ENCODE measurements at regions not wholly inside any gene's neighbourhood (a gene's known extent, or its start where the extent isn't known, plus 50 kb on each side); places are given as distances from the start of the nearest gene placed in this dataset.

- in situ Hi-C loops (cut with MboI; ENCODE audit: low sequenced_read_pairs, unreplicated experiment): no loop called here
- TF ChIP-seq CTCF (IDR thresholded peaks at IDR 0.05; ENCODE audit: borderline replicate concordance, control extremely low read depth, extremely low read depth, insufficient read depth, missing control alignments): no peak
- DNase-seq (ENCODE audit: low spot score): no peak
These were observed 623.1 kb upstream of the MGMT start for GRCh38 chr10:128843972-128844371.

- no peak for DNase-seq (ENCODE audit: low spot score)
- in situ Hi-C loops (cut with MboI; ENCODE audit: low sequenced_read_pairs, unreplicated experiment): no loop called here
- TF ChIP-seq CTCF (IDR thresholded peaks at IDR 0.05; ENCODE audit: borderline replicate concordance, control extremely low read depth, extremely low read depth, insufficient read depth, missing control alignments): no peak
These were observed 620.1 kb upstream of the MGMT start for GRCh38 chr10:128846927-128847326.

- in situ Hi-C loops (cut with MboI; ENCODE audit: low sequenced_read_pairs, unreplicated experiment): no loop called here
- TF ChIP-seq CTCF (IDR thresholded peaks at IDR 0.05; ENCODE audit: borderline replicate concordance, control extremely low read depth, extremely low read depth, insufficient read depth, missing control alignments): no peak
- no peak for DNase-seq (ENCODE audit: low spot score)
These were observed 618.2 kb upstream of the MGMT start for GRCh38 chr10:128848810-128849209.

- TF ChIP-seq CTCF (IDR thresholded peaks at IDR 0.05; ENCODE audit: borderline replicate concordance, control extremely low read depth, extremely low read depth, insufficient read depth, missing control alignments): no peak
- DNase-seq (ENCODE audit: low spot score): no peak
- in situ Hi-C loops (cut with MboI; ENCODE audit: low sequenced_read_pairs, unreplicated experiment): no loop called here
These were observed 616.4 kb upstream of the MGMT start for GRCh38 chr10:128850647-128851046.

DNA sequence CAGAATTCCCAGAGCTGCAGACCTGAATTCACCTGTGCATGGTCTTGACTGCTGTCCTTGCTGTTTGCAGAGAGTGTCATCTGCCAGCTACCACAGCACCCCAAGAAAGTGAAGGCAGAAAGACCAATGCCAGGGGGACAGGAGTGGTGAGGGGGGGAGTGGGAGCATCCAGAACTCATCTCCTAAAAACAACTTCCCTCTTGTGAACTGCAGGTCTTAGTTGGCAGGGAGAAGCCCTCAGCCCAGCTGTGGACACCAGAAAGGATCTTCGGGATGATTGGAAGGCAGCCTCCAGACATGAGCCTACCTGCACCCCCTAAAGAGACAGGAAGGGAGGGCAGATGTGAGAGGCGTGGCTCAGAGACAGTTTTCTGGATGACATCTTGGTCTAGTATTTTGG lies 615.8 kb upstream of the MGMT start:
- in situ Hi-C loops (cut with MboI; ENCODE audit: low sequenced_read_pairs, unreplicated experiment): no loop called here
- TF ChIP-seq CTCF (IDR thresholded peaks at IDR 0.05; ENCODE audit: borderline replicate concordance, control extremely low read depth, extremely low read depth, insufficient read depth, missing control alignments): no peak
- no peak for DNase-seq (ENCODE audit: low spot score)

DNA sequence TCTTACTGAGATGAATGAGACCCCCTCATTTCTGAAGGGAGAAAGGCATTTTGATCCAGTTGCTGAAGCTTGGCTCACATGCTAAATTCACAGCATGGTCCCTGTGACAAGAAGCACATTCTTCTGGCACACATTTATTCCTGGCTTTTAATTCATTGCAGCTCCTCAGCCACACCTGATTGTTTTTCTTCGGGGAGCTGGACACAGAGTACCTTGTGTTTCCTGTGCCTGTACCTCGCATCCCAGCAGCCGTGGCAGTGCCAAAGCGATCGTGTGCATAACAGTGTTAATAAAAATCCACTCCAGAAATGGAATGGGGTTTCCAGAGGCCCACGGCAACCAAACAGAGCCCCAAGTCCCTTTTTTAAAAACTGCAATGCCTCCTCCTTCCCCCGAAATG lies 615.3 kb upstream of the MGMT start:
- DNase-seq (ENCODE audit: low spot score): no peak
- in situ Hi-C loops (cut with MboI; ENCODE audit: low sequenced_read_pairs, unreplicated experiment): no loop called here
- TF ChIP-seq CTCF (IDR thresholded peaks at IDR 0.05; ENCODE audit: borderline replicate concordance, control extremely low read depth, extremely low read depth, insufficient read depth, missing control alignments): no peak

- TF ChIP-seq CTCF (IDR thresholded peaks at IDR 0.05; ENCODE audit: borderline replicate concordance, control extremely low read depth, extremely low read depth, insufficient read depth, missing control alignments): no peak
- in situ Hi-C loops (cut with MboI; ENCODE audit: low sequenced_read_pairs, unreplicated experiment): no loop called here
- DNase-seq (ENCODE audit: low spot score): no peak
These were observed 614.6 kb upstream of the MGMT start for GRCh38 chr10:128852449-128852848.
